H1 (cell line): ENCODE measurements at regions not wholly inside any gene's neighbourhood (a gene's known extent, or its start where the extent isn't known, plus 50 kb on each side); places are given as distances from the start of the nearest gene placed in this dataset.

ENCODE experiments used
- CTCF ChIA-PET: fragments of 300-600 bp; sonication (Branson Sonifier 250); formaldehyde crosslinking; loops from one replicate; lab custom pipeline; 2021; ENCODE audit not compliant: partially characterized antibody; lab: Charles Lee
- POLR2A ChIA-PET: fragments of 300-600 bp; sonication (Branson Sonifier 250); formaldehyde crosslinking; loops from one replicate; lab custom pipeline; 2021; ENCODE audit warnings: inconsistent platforms; ENCODE audit not compliant: partially characterized antibody; lab: Charles Lee
- DNase-seq, 2 experiments: peaks; one replicate each; pipeline versions ENCODE4 v3.0.0 to v3.0.0-alpha.2; 2010 to 2022; ENCODE audit warnings: low spot score in 2 of 2, low read depth in 1 of 2, mixed read lengths in 1 of 2
- FAIRE-seq: peaks from 2 replicates; lab custom pipeline; 2011; peaks lifted over from hg19 to GRCh38; lab: Jason Lieb, UNC
- H2AFZ ChIP-seq: 2 replicates; pipeline ENCODE4 v1.8.1; 2012; ENCODE audit warnings: low read length, inconsistent platforms
- H2AK5ac ChIP-seq: 2 replicates; pipeline ENCODE4 v1.6.1; 2013; ENCODE audit warnings: low read depth, low read length
- H2BK120ac ChIP-seq: replicated peaks from 2 replicates; pipeline ENCODE3; 2013; ENCODE audit warnings: low read depth, low read length, inconsistent platforms
- H2BK12ac ChIP-seq: 2 replicates; pipeline ENCODE4 v1.6.1; 2013; ENCODE audit warnings: low read depth, low read length
- H2BK15ac ChIP-seq: 2 replicates; pipeline ENCODE4 v1.6.1; 2013; ENCODE audit warnings: low read length
- H2BK20ac ChIP-seq: 2 replicates; pipeline ENCODE4 v1.6.1; 2013; ENCODE audit warnings: low read length
- H2BK5ac ChIP-seq: 2 replicates; pipeline ENCODE4 v1.6.1; 2013; ENCODE audit warnings: low read depth, low read length
- H3K14ac ChIP-seq: 2 replicates; pipeline ENCODE4 v1.6.1; 2013; ENCODE audit warnings: inconsistent platforms; ENCODE audit not compliant: insufficient read length
- H3K18ac ChIP-seq: 2 replicates; pipeline ENCODE4 v1.6.1; 2013; ENCODE audit warnings: low read length; ENCODE audit errors: extremely low read depth
- H3K23ac ChIP-seq: 2 replicates; pipeline ENCODE4 v1.6.1; 2013; ENCODE audit warnings: inconsistent platforms; ENCODE audit not compliant: insufficient read length
- H3K23me2 ChIP-seq: 2 replicates; pipeline ENCODE4 v1.6.1; 2013; ENCODE audit warnings: low read depth, low read length
- H3K27ac ChIP-seq: 2 replicates; pipeline ENCODE4 v1.6.1; 2011; ENCODE audit warnings: low read depth, low read length, inconsistent platforms
- H3K27me3 ChIP-seq, 4 experiments: replicated peaks in 1 of 4; 1 replicate in 1 of 4; 2 replicates in 3 of 4; pipeline versions ENCODE4 v1.6.1 to v1.8.1; 2011 to 2013; ENCODE audit warnings: low read length in 3 of 4, mild to moderate bottlenecking in 3 of 4, inconsistent platforms in 2 of 4, mixed read lengths in 2 of 4, moderate library complexity in 1 of 4; ENCODE audit not compliant: control insufficient read depth in 3 of 4, insufficient read depth in 3 of 4; ENCODE audit errors: extremely low read depth in 1 of 4
- H3K36me3 ChIP-seq, 4 experiments: 2 replicates each; pipeline versions ENCODE4 v1.6.1 to v1.8.1; 2011 to 2013; ENCODE audit warnings: mild to moderate bottlenecking in 4 of 4, low read length in 3 of 4, moderate library complexity in 2 of 4, control low read depth in 1 of 4, inconsistent platforms in 1 of 4; ENCODE audit not compliant: insufficient read depth in 4 of 4, control insufficient read depth in 2 of 4
- H3K4ac ChIP-seq: replicated peaks from 2 replicates; pipeline ENCODE3; 2013; ENCODE audit warnings: low read length, low read depth, mixed read lengths, inconsistent platforms; ENCODE audit not compliant: insufficient read length
- H3K4me1 ChIP-seq, 4 experiments: replicated peaks in 1 of 4; 1 replicate in 1 of 4; 2 replicates in 3 of 4; pipeline versions ENCODE4 v1.6.1 to v1.8.1; 2011 to 2013; ENCODE audit warnings: low read length in 3 of 4, inconsistent platforms in 2 of 4, mixed read lengths in 1 of 4; ENCODE audit not compliant: insufficient read depth in 4 of 4, control insufficient read depth in 3 of 4
- H3K4me2 ChIP-seq, 2 experiments: 2 replicates each; pipeline versions ENCODE4 v1.6.1 to v1.8.1; 2011 to 2013; ENCODE audit warnings: low read depth in 2 of 2, low read length in 2 of 2, control low read depth in 1 of 2, inconsistent platforms in 1 of 2, mild to moderate bottlenecking in 1 of 2; ENCODE audit not compliant: insufficient read depth in 1 of 2
- H3K4me3 ChIP-seq, 4 experiments: fragments of 200-600, 300-600 bp in 1 of 4; sonication (generic), shearing (Covaris generic), sonication (Bioruptor Twin) in 1 of 4; 2 replicates each; pipeline versions ENCODE4 v1.5.1 to v1.8.1; 2011 to 2016; ENCODE audit warnings: low read length in 4 of 4, low read depth in 3 of 4, control low read depth in 2 of 4, inconsistent platforms in 2 of 4, mild to moderate bottlenecking in 2 of 4, mixed read lengths in 1 of 4, moderate library complexity in 1 of 4; ENCODE audit not compliant: insufficient read depth in 2 of 4; ENCODE audit errors: extremely low read depth in 1 of 4
- H3K56ac ChIP-seq: replicated peaks from 2 replicates; pipeline ENCODE3; 2013; ENCODE audit warnings: low read depth, mild to moderate bottlenecking, mixed read lengths, low read length, inconsistent platforms; ENCODE audit not compliant: insufficient read length
- H3K79me1 ChIP-seq: 2 replicates; pipeline ENCODE4 v1.6.1; 2013; ENCODE audit warnings: low read depth, low read length, control low read depth
- H3K79me2 ChIP-seq, 2 experiments: 2 replicates each; pipeline versions ENCODE4 v1.6.1 to v1.8.1; 2012 to 2013; ENCODE audit warnings: low read length in 2 of 2, mild to moderate bottlenecking in 2 of 2, inconsistent platforms in 1 of 2; ENCODE audit not compliant: insufficient read depth in 2 of 2, control insufficient read depth in 1 of 2
- H3K9ac ChIP-seq, 4 experiments: replicated peaks in 1 of 4; 1 replicate in 1 of 4; 2 replicates in 3 of 4; pipeline versions ENCODE4 v1.6.1 to v1.8.1; 2011 to 2013; ENCODE audit warnings: low read depth in 3 of 4, low read length in 3 of 4, control low read depth in 2 of 4, mild to moderate bottlenecking in 2 of 4, moderate library complexity in 2 of 4, inconsistent platforms in 1 of 4; ENCODE audit errors: extremely low read depth in 1 of 4
- H3K9me3 ChIP-seq, 2 experiments: 2 replicates each; pipeline versions ENCODE4 v1.6.1 to v1.8.1; 2012 to 2013; ENCODE audit warnings: mild to moderate bottlenecking in 2 of 2, moderate library complexity in 2 of 2, control low read depth in 1 of 2, inconsistent platforms in 1 of 2, low read depth in 1 of 2, low read length in 1 of 2, mixed read lengths in 1 of 2; ENCODE audit not compliant: insufficient read depth in 2 of 2
- H4K20me1 ChIP-seq, 2 experiments: replicated peaks in 1 of 2; 2 replicates each; pipeline versions ENCODE3 to v1.8.1; 2011 to 2013; ENCODE audit warnings: inconsistent platforms in 2 of 2, low read length in 2 of 2, mild to moderate bottlenecking in 1 of 2; ENCODE audit not compliant: insufficient read depth in 2 of 2, control insufficient read depth in 1 of 2
- H4K5ac ChIP-seq: 2 replicates; pipeline ENCODE4 v1.6.1; 2013; ENCODE audit warnings: low read length, low read depth, mixed read lengths, inconsistent platforms; ENCODE audit not compliant: insufficient read length
- H4K8ac ChIP-seq: 2 replicates; pipeline ENCODE4 v1.8.0; 2013; ENCODE audit warnings: mild to moderate bottlenecking, moderate library complexity, low read length, inconsistent platforms; ENCODE audit not compliant: insufficient read depth; ENCODE audit errors: extremely low read depth
- H4K91ac ChIP-seq: replicated peaks from 2 replicates; pipeline ENCODE3; 2013; ENCODE audit warnings: low read length, mixed read lengths, inconsistent platforms; ENCODE audit not compliant: insufficient read length
- CHD2 ChIP-seq: IDR thresholded peaks from 2 replicates; pipeline ENCODE4 v1.6.1; 2012; ENCODE audit warnings: low read length, improper control_type of control experiment
- EP300 ChIP-seq, 2 experiments: IDR thresholded peaks; 1 replicate in 1 of 2; 2 replicates in 1 of 2; pipeline ENCODE4 v1.6.1; 2011 to 2012; ENCODE audit warnings: low read depth in 2 of 2, low read length in 2 of 2, mild to moderate bottlenecking in 2 of 2, borderline replicate concordance in 1 of 2, inconsistent platforms in 1 of 2, moderate library complexity in 1 of 2
- NANOG ChIP-seq: IDR thresholded peaks from 2 replicates; pipeline ENCODE4 v1.6.1; 2011; ENCODE audit warnings: low read length, low read depth, mild to moderate bottlenecking, inconsistent platforms; ENCODE audit not compliant: insufficient read depth, poor library complexity, severe bottlenecking
- POU5F1 ChIP-seq: IDR thresholded peaks from 2 replicates; pipeline ENCODE4 v1.6.1; 2011; ENCODE audit warnings: low read depth, mild to moderate bottlenecking, low read length, moderate library complexity
- TAF7 ChIP-seq: optimal IDR thresholded peaks from 2 replicates; pipeline ENCODE3; 2011; ENCODE audit warnings: low read depth, mild to moderate bottlenecking, inconsistent platforms, low read length, moderate library complexity, borderline replicate concordance
- WGBS, 2 experiments: shearing (Covaris generic) in 1 of 2; methylation state at CpG; one replicate each; pipeline versions ENCODE4 v1.1.6 to v1.1.7; 2013 to 2015; ENCODE audit warnings: low lambda C conversion rate in 2 of 2, mixed read lengths in 2 of 2, inconsistent platforms in 1 of 2, low coverage in 1 of 2, missing lambda C conversion rate in 1 of 2; ENCODE audit not compliant: insufficient replicate concordance in 2 of 2, insufficient coverage in 1 of 2, insufficient read length in 1 of 2; ENCODE audit errors: extremely low coverage in 1 of 2, missing lambda C conversion rate in 1 of 2; 5-methylcytosine and 5-hydroxymethylcytosine counted together
- TF ChIP-seq, protein P1 (sequence below): IDR thresholded peaks from 2 replicates; pipeline ENCODE4 v1.6.1; 2012; ENCODE audit warnings: inconsistent platforms

DNA sequence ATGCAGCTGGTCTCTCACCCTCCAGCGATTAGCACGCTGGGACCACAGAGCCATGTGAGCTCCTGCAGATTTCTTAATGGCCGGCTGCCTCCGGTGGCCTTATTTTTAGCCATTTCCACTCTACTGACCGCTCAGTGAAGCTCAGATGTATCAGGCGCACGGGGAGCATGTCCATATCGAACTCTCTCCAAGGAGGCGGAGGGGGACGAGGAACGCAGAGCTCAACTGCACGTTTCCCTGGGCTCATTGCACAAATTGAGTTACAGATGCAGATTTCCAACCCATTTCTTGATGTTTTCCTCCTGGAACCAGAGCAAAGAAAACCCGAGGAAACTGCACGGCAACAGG, 207.1 kb downstream of the CTTN start:
- no peak overlapping the region for H3K9ac ChIP-seq
- no peaks in the 10 kb centered on the region for H3K9me3 ChIP-seq
- no peaks in the 10 kb centered on the region; a peak in 3 of 4 replicates for H3K79me2 ChIP-seq
- no peaks in the 10 kb centered on the region for H3K36me3 ChIP-seq
- FAIRE-seq (no peak), DNase-seq (no peak)
- no peaks in the 10 kb centered on the region for H3K23me2 ChIP-seq
- H3K14ac ChIP-seq, result no peak overlapping the region
- H2BK12ac ChIP-seq, result no peak overlapping the region
- H4K8ac ChIP-seq, result no peak overlapping the region
- WGBS, 2 experiments, result 95% methylated on average over 14 of the region's 14 CpGs; no CpG with 5 or more reads in 1 of the 2 experiments
- H3K79me1 ChIP-seq, result no peaks in the 10 kb centered on the region; the same call in none of the 2 replicates
- H3K4me2 ChIP-seq, result no peak overlapping the region
- no peak overlapping the region for H2BK120ac ChIP-seq
- H3K4me1 ChIP-seq, result peaks cover 6 to 25% (median 14%) of the 10 kb centered on the region in 4 experiments
- no peak overlapping the region for H2AK5ac ChIP-seq
- H3K27ac ChIP-seq, result no peak overlapping the region
- no peak overlapping the region for H3K23ac ChIP-seq
- POLR2A ChIA-PET, result interaction anchor here (1.4 kb wide), 1 partner anchor 38 kb away, joined by 3 read pairs; no protein-coding TSS in a partner anchor
- no peak overlapping the region for H4K91ac ChIP-seq
- CTCF ChIA-PET, result interaction anchor here (1.0 to 1.6 kb wide), 3 partner anchors 37 to 338 kb away, joined by 3 read pairs; no protein-coding TSS in a partner anchor
- H3K4ac ChIP-seq, result no peak overlapping the region
- H2AFZ ChIP-seq, result no peak overlapping the region
- H2BK5ac ChIP-seq, result no peak overlapping the region
- H4K5ac ChIP-seq, result no peak overlapping the region
- H3K27me3 ChIP-seq, result no peaks in the 10 kb centered on the region
- H4K20me1 ChIP-seq, result peaks cover 1 to 8% of the 10 kb centered on the region in 2 experiments
- H3K4me3 ChIP-seq, result no peak overlapping the region
- no peak overlapping the region for H3K18ac ChIP-seq
- H3K56ac ChIP-seq, result no peak overlapping the region
- no peak overlapping the region for H2BK15ac ChIP-seq
- no peak overlapping the region for H2BK20ac ChIP-seq
- TF ChIP-seq EP300 (IDR thresholded peaks at IDR 0.05; ENCODE audit: borderline replicate concordance in 1 of 2, low read depth in 2 of 2, low read length in 2 of 2) (no peak), TAF7 (no peak), POU5F1 (no peak), CHD2 (no peak), NANOG (no peak)
- TF ChIP-seq, protein P1, sequence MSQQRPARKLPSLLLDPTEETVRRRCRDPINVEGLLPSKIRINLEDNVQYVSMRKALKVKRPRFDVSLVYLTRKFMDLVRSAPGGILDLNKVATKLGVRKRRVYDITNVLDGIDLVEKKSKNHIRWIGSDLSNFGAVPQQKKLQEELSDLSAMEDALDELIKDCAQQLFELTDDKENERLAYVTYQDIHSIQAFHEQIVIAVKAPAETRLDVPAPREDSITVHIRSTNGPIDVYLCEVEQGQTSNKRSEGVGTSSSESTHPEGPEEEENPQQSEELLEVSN, result no peak
